ENCODE measurements at regions not wholly inside any gene's neighbourhood (a gene's known extent, or its start where the extent isn't known, plus 50 kb on each side); places are given as distances from the start of the nearest gene placed in this dataset.

- no peak for DNase-seq
- no CpG with 5 or more reads among the region's 7 CpGs for WGBS (ENCODE audit: extremely low coverage, insufficient read length, low lambda C conversion rate)
- Histone ChIP-seq H2BK20ac (ENCODE audit: low read depth, low read length, poor library complexity, severe bottlenecking) (no peak overlapping the region), H3K9me3 (ENCODE audit: control insufficient read depth, low read depth, low read length) (no peaks in the 10 kb centered on the region), H3K27me3 (ENCODE audit: insufficient read depth, low read length) (no peaks in the 10 kb centered on the region), H3K56ac (ENCODE audit: insufficient read length, low read depth, low read length) (no peak overlapping the region), H2AFZ (ENCODE audit: low read length) (no peak overlapping the region), H3K23me2 (ENCODE audit: insufficient read length, low read depth, low read length, poor library complexity, severe bottlenecking) (no peaks in the 10 kb centered on the region), H3K18ac (ENCODE audit: insufficient read length, low read depth, low read length) (no peak overlapping the region), H3K9ac (ENCODE audit: extremely low read depth, insufficient read length, low read length) (no peak overlapping the region), H2BK15ac (ENCODE audit: low read depth, low read length) (no peak overlapping the region), H2BK5ac (ENCODE audit: insufficient read length, low read length) (no peak overlapping the region), H3K79me2 (ENCODE audit: insufficient read depth, low read length) (no peaks in the 10 kb centered on the region), H4K91ac (ENCODE audit: insufficient read length, low read depth, low read length) (no peak overlapping the region), H2AK5ac (ENCODE audit: insufficient read length, low read length) (no peak overlapping the region), H4K8ac (replicated peaks; ENCODE audit: insufficient read length, low read depth, low read length) (no peak overlapping the region), H3K23ac (ENCODE audit: insufficient read length, low read depth, low read length) (no peak overlapping the region), H3K4me1 (ENCODE audit: insufficient read depth, low read length) (no peaks in the 10 kb centered on the region; the same call in 1 of the 2 replicates), H3K27ac (ENCODE audit: insufficient read length, low read depth, low read length) (no peak overlapping the region), H4K5ac (ENCODE audit: insufficient read length, low read depth, low read length) (no peak overlapping the region), H3K4me2 (ENCODE audit: insufficient read depth, insufficient read length, low read length) (no peak overlapping the region), H3K79me1 (ENCODE audit: insufficient read depth, low read depth, low read length, poor library complexity, severe bottlenecking) (no peaks in the 10 kb centered on the region), H3K4ac (ENCODE audit: low read depth, low read length) (no peak overlapping the region), H3K14ac (ENCODE audit: insufficient read depth, low read length) (no peak overlapping the region), H4K20me1 (ENCODE audit: control insufficient read depth, insufficient read depth, insufficient read length) (no peaks in the 10 kb centered on the region), H2BK120ac (ENCODE audit: low read depth, low read length, poor library complexity, severe bottlenecking) (no peak overlapping the region), H2BK12ac (ENCODE audit: insufficient read length, low read depth, low read length) (no peak overlapping the region), H3T11ph (ENCODE audit: low read length) (no peak overlapping the region)
- Mint-ChIP-seq H3K36me3 (ENCODE audit: insufficient read depth in 1 of 3, low read depth in 3 of 3) (no peaks in the 10 kb centered on the region; a peak in 1 of 7 replicates), H3K27me3 (ENCODE audit: low read depth) (no peaks in the 10 kb centered on the region), H3K27ac (no peak overlapping the region), H3K4me3 (no peak overlapping the region), H3K4me1 (peaks cover 13 to 16% of the 10 kb centered on the region in 2 experiments), H3K9me3 (peaks cover 0 to 2% of the 10 kb centered on the region in 2 experiments; a peak in 3 of 5 replicates)
- no peak for TF ChIP-seq CTCF (conservative IDR thresholded peaks at IDR 0.05)
Measured at GRCh38 chr6:110040716-110041115, 62.6 kb downstream of the GPR6 start.
